Fibroblast of mammary gland (primary cell): ENCODE measurements at regions not wholly inside any gene's neighbourhood (a gene's known extent, or its start where the extent isn't known, plus 50 kb on each side); places are given as distances from the start of the nearest gene placed in this dataset.

Experiments
- DNase-seq: peaks from one replicate; pipeline ENCODE4 v3.0.0-alpha.2; 2010; ENCODE audit warnings: low read depth
- H3K4me3 ChIP-seq: 2 replicates; pipeline ENCODE4 v1.5.1; 2011; ENCODE audit warnings: low read depth, mild to moderate bottlenecking, low read length, moderate library complexity; ENCODE audit not compliant: control insufficient read depth
- TF ChIP-seq, protein P1 (sequence below): conservative IDR thresholded peaks from 2 replicates; pipeline ENCODE4 v1.5.1; 2011; ENCODE audit warnings: low read depth, low read length, inconsistent platforms; ENCODE audit not compliant: control insufficient read depth, insufficient read depth

DNA sequence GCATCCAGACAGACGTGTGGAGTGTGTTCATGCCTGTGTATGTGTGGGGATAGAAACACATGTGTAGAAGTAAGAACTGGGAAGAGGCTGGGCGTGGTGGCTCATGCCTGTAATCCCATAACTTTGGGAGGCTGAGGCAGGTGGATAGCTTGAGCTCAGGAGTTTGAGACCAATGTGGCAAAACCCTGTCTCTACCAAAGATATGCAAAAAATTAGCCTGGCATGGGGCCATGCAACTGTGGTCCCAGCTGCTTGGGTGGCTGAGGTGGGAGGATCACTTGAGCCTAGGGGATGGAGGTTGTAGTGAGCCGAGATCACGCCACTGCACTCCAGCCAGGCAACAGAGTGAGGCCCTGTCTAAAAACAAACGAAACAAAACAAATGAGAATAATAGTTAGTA is 1166.6 kb downstream of the TBC1D22A start:
- TF ChIP-seq, protein P1, sequence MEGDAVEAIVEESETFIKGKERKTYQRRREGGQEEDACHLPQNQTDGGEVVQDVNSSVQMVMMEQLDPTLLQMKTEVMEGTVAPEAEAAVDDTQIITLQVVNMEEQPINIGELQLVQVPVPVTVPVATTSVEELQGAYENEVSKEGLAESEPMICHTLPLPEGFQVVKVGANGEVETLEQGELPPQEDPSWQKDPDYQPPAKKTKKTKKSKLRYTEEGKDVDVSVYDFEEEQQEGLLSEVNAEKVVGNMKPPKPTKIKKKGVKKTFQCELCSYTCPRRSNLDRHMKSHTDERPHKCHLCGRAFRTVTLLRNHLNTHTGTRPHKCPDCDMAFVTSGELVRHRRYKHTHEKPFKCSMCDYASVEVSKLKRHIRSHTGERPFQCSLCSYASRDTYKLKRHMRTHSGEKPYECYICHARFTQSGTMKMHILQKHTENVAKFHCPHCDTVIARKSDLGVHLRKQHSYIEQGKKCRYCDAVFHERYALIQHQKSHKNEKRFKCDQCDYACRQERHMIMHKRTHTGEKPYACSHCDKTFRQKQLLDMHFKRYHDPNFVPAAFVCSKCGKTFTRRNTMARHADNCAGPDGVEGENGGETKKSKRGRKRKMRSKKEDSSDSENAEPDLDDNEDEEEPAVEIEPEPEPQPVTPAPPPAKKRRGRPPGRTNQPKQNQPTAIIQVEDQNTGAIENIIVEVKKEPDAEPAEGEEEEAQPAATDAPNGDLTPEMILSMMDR, result no peak
- no peak overlapping the region for H3K4me3 ChIP-seq
- no peak for DNase-seq

DNA sequence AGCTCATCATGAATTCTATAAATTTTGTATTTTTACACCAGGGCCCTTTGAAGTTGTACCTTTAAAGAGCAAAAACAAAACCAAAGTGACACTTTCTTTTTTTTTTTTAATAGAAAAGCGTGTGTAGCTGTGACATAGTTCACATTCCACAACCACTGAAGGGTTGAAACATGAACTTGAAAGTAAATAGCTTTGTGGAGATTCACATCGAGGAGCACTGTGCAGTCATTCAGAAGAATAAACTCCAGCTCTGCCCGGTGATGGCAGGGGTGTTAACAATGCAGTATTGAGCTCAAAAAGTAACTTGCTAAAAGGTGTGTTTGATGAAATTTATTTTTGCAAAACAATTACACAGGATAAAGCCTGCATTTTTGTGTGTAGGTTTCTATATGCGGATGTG is 1166.2 kb downstream of the TBC1D22A start:
- no peak overlapping the region for H3K4me3 ChIP-seq
- no peak for DNase-seq
- TF ChIP-seq, protein P1, result no peak

DNA sequence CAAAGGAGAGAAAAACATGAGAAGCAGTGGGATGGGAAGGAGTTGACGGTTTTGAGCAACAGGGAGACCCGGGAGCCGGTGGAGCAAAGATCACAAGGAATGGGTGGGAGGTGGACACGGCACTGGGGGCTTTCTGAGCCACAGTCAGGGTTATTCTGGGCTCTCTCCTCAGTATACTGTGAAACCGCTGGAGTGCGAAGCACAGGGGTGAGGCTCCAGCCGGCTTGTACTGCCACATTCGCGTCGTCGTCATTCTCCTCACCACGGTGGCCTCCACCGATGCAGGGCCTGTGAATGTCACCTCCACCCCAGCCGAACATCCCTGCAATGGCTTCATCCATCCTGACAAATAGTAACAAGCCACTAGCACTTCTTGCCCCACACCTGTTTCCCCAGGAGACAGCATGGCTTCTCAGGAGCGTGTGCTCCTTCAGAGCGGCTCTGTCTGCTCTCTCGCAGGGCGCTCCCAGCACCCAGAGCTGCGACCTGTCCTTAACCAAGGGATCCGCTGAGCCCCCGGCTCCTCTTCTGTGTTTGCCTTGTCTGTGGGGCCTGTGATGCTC is 1165.3 kb downstream of the TBC1D22A start:
- no peak overlapping the region for H3K4me3 ChIP-seq
- TF ChIP-seq, protein P1, result no peak
- DNase-seq, result no peak

DNA sequence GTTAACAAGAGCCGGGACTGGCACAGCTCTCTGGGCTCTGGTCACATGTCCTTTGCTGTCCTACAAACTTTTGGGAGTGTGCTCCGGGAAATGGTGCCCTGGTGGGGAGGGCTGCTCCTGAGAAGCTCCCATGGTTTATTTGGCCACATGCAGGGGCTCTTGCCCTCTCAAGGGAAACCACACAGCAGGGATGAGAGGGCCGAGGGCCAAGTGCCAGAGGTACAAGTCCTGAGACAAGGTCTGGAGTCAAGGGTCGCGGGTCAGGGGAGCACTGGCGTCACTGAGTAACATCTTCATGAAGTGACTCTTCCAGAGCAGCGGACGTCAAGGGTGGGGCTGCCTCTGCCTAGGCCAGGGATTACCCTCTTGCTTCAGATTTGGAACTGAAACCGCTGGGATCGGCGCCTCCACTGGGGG is 1160.6 kb downstream of the TBC1D22A start:
- no peak for DNase-seq
- TF ChIP-seq, protein P1, result no peak
- H3K4me3 ChIP-seq, result no peak overlapping the region

DNA sequence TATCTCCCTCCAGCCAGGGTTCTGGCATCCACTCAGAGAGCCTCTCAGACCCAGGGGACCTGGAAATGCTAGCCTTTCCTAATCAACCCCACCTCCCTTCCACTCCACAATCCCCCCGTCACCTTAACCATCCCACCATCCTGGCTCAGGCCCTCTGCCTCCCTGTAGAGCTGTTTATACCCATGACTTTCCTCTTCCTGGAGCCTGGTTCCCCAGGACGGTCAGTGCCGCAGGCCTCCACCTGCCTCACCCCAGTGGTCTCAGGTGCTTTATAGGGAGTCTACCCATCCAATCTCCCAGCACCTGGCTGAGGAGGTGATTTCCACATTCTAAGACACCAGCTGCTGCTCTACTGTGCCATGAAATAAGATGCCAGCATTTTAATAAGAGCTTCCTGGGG is 1159.5 kb downstream of the TBC1D22A start:
- H3K4me3 ChIP-seq, result no peak overlapping the region
- TF ChIP-seq, protein P1, result no peak
- DNase-seq, result no peak

DNA sequence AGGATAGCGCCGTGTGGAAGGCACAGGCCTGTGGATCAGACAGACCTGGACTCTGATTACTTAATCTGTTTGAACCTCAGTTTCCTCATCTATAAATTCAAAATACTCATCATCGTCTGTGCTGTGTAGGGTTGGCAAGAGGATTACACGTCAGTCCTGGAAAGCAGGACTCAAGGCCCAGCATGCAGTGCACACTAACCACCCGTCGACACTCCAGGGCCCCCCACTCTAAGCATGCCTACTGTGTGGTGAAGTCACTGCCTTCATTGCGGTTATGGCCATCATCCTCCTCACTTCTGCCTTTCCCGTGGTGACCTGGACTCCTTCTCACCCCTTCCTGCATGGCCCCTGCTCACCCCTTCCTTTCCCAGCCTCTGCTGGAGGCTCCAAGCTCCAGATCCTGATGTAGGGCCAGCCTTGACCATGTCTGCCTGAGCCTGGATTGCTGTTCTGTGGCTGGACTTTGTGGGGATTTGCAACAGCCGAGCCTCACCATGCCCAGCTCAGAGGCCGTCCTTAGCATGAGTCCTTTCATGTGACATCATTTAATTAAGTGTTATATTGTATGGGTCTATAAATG is 1158.0 kb downstream of the TBC1D22A start:
- H3K4me3 ChIP-seq, result no peak overlapping the region
- TF ChIP-seq, protein P1, result no peak
- DNase-seq, result no peak
